Right atrium auricular region (tissue), 2 donors: ENCODE measurements at regions not wholly inside any gene's neighbourhood (a gene's known extent, or its start where the extent isn't known, plus 50 kb on each side); places are given as distances from the start of the nearest gene placed in this dataset.

Source experiments
- DNase-seq: peaks from one replicate; pipeline ENCODE4 v3.0.0-alpha.2; 2019; ENCODE audit warnings: low spot score
- H3K27ac ChIP-seq, 2 donors: fragments of 200-600 bp; sonication (generic); 1 replicate in 1 of 2; 2 replicates in 1 of 2; pipeline ENCODE4 v1.5.1; 2016 to 2019
- H3K27me3 ChIP-seq, 2 donors: fragments of 200-600 bp; sonication (generic); one replicate each; pipeline versions ENCODE4 v1.5.1 to v1.6.0; 2017 to 2019
- H3K36me3 ChIP-seq: fragments of 200-600 bp; sonication (generic); one replicate; pipeline ENCODE4 v1.5.1; 2016
- H3K4me1 ChIP-seq, 2 donors: fragments of 200-600 bp; sonication (generic); one replicate each; pipeline versions ENCODE4 v1.5.1 to v1.6.0; 2017 to 2019
- H3K4me3 ChIP-seq, 2 donors: fragments of 200-600 bp; sonication (generic); 1 replicate in 1 of 2; 2 replicates in 1 of 2; pipeline ENCODE4 v1.5.1; 2017 to 2019; ENCODE audit warnings: mild to moderate bottlenecking in 1 of 2, moderate library complexity in 1 of 2
- H3K9me3 ChIP-seq, 2 donors: fragments of 200-600 bp; sonication (generic); one replicate each; pipeline ENCODE4 v1.5.1; 2019
- TF ChIP-seq, protein P1 (sequence below), 2 donors: fragments of 200-600 bp; sonication (generic); IDR thresholded peaks; one replicate each; pipeline ENCODE4 v1.5.1; 2019; ENCODE audit warnings: antibody characterized with exemption in 2 of 2

DNA sequence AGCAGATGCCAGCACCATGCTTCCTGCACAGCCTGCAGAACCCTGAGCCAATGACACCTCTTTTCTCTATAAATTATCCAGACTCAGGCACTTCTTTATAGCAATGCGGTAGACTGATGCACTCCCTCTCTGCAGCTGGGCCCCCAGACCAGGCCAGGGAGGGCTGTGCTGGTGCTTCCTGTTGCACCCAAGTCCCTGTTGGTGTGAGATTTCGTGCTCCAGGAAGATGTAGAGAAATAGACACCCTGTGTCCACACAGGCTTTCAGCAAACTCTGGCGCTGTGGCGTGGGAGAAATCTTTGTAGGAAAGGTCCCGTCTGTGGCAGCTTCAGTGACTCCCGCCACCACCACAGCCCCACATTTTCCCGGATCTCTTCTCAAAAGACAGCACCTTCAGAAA lies 572.2 kb downstream of the GALR1 start:
- no peaks in the 10 kb centered on the region for H3K27me3 ChIP-seq
- TF ChIP-seq, protein P1, sequence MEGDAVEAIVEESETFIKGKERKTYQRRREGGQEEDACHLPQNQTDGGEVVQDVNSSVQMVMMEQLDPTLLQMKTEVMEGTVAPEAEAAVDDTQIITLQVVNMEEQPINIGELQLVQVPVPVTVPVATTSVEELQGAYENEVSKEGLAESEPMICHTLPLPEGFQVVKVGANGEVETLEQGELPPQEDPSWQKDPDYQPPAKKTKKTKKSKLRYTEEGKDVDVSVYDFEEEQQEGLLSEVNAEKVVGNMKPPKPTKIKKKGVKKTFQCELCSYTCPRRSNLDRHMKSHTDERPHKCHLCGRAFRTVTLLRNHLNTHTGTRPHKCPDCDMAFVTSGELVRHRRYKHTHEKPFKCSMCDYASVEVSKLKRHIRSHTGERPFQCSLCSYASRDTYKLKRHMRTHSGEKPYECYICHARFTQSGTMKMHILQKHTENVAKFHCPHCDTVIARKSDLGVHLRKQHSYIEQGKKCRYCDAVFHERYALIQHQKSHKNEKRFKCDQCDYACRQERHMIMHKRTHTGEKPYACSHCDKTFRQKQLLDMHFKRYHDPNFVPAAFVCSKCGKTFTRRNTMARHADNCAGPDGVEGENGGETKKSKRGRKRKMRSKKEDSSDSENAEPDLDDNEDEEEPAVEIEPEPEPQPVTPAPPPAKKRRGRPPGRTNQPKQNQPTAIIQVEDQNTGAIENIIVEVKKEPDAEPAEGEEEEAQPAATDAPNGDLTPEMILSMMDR (IDR thresholded peaks at IDR 0.05), result no peak
- no peaks in the 10 kb centered on the region for H3K4me1 ChIP-seq
- H3K27ac ChIP-seq, result no peak overlapping the region
- peaks cover 0 to 7% of the 10 kb centered on the region in 2 donors for H3K9me3 ChIP-seq
- H3K4me3 ChIP-seq, result no peak overlapping the region
- DNase-seq, result no peak
- H3K36me3 ChIP-seq, result no peaks in the 10 kb centered on the region

DNA sequence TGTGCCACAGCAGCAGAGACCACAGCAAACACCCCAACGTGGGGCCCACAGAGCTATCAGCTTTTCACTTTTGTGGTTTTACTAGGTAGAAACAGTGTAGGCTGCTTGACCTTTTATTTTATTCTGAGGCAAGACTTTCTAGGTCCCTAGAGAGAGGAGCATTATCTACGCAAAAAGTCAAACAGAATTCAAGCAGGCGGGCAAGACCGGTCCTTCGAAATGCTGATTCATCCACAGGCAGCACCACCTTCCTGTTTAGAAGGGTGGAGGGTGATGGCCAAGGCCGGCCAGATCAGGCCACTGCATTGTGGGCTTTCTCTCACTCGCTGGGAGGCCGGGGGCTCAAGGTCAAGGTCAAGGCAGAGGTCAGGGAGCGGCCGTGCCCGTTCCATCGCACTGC lies 573.0 kb downstream of the GALR1 start:
- no peak for DNase-seq
- Histone ChIP-seq H3K9me3 (peaks cover 0 to 7% of the 10 kb centered on the region in 2 donors), H3K27ac (no peak overlapping the region), H3K4me1 (no peaks in the 10 kb centered on the region), H3K4me3 (no peak overlapping the region), H3K27me3 (no peaks in the 10 kb centered on the region), H3K36me3 (no peaks in the 10 kb centered on the region)
- TF ChIP-seq, protein P1 (IDR thresholded peaks at IDR 0.05), result no peak

DNA sequence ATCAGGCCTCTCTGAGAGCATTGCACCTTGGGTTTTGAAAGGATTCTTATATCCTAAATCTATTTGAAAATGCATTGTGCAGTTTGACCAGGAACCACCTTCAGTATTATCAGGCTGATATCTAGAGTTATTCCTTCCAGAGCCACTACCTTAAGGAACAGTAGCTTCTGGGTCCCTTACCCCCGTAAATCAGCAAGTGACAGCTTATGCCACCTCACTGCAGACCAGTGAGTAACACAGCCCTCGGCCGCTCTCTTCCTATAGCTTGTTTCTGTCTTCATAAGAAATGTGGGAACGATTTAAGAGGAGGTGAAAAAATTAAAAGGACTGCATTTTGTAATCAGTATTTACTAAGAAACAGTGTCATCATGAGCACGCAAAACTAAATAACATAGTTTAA lies 584.2 kb downstream of the GALR1 start:
- DNase-seq, result no peak
- Histone ChIP-seq H3K27ac (no peak overlapping the region), H3K9me3 (no peaks in the 10 kb centered on the region), H3K4me3 (no peak overlapping the region), H3K27me3 (no peaks in the 10 kb centered on the region), H3K36me3 (no peaks in the 10 kb centered on the region), H3K4me1 (no peaks in the 10 kb centered on the region)
- TF ChIP-seq, protein P1 (IDR thresholded peaks at IDR 0.05), result no peak

DNA sequence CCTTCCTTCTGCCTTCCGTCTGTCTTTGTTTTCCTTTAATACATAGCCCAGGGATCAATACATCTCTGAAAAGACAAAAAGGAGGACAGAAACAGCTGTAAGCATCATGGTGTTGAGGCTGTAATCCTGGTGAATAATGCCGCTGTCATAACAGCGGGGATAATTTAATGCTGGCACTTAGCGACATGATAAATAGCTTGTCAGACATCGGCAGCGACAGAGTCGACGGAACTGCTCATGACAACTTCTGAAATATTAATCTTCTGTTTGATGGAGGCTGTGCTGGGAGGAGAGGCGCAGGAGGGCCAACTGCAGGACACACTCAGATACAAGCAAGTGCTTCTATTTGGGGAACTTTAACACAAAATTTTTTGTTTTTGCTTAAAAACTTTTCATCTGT lies 602.2 kb downstream of the GALR1 start:
- DNase-seq, result no peak
- Histone ChIP-seq H3K27ac (no peak overlapping the region), H3K27me3 (no peaks in the 10 kb centered on the region), H3K4me3 (no peak overlapping the region), H3K4me1 (no peaks in the 10 kb centered on the region), H3K9me3 (no peaks in the 10 kb centered on the region), H3K36me3 (no peaks in the 10 kb centered on the region)
- TF ChIP-seq, protein P1 (IDR thresholded peaks at IDR 0.05), result no peak

DNA sequence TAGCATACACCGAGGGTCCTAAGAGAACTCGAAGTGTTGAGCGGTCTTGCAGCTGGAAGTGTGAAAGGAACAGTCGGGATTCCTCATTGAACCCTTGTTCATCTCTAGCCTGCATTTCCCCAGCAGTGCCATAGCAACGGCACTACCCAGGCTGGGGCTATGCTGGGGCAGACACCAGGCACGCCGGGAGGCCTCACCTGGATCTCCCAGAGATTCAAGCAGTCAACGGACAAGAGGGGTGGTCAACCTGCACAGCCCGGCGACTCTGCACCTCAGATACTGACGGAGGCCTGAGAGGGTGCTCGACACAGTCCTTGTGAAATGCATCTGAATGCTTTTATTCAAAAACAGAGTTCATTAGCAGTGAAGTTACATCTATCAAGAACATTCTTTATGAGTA lies 604.2 kb downstream of the GALR1 start:
- Histone ChIP-seq H3K27me3 (no peaks in the 10 kb centered on the region), H3K27ac (no peak overlapping the region), H3K4me1 (no peaks in the 10 kb centered on the region), H3K4me3 (no peak overlapping the region), H3K36me3 (no peaks in the 10 kb centered on the region), H3K9me3 (no peaks in the 10 kb centered on the region)
- TF ChIP-seq, protein P1 (IDR thresholded peaks at IDR 0.05), result no peak
- no peak for DNase-seq
